Uterus (tissue), 3 donors: ENCODE measurements at regions not wholly inside any gene's neighbourhood (a gene's known extent, or its start where the extent isn't known, plus 50 kb on each side); places are given as distances from the start of the nearest gene placed in this dataset.

Experiments used
- DNase-seq, 2 donors: peaks; one replicate each; pipeline ENCODE4 v3.0.0-alpha.2; 2019 to 2020
- H3K27ac ChIP-seq, 2 donors: fragments of 200-600 bp; sonication (generic); 1 replicate in 1 of 2; 2 replicates in 1 of 2; pipeline ENCODE4 v1.5.1; 2016 to 2018
- H3K27me3 ChIP-seq, 2 donors: fragments of 200-600 bp; sonication (generic); one replicate each; pipeline ENCODE4 v1.5.1; 2018 to 2019; ENCODE audit warnings: control low read depth in 1 of 2
- H3K36me3 ChIP-seq, 2 donors: fragments of 200-600 bp; sonication (generic); one replicate each; pipeline ENCODE4 v1.5.1; 2019; ENCODE audit warnings: control low read depth in 1 of 2
- H3K4me1 ChIP-seq, 2 donors: fragments of 200-600 bp; sonication (generic); one replicate each; pipeline ENCODE4 v1.5.1; 2018 to 2019; ENCODE audit warnings: control low read depth in 1 of 2
- H3K4me3 ChIP-seq, 2 donors: fragments of 200-600 bp; sonication (generic); 1 replicate in 1 of 2; 2 replicates in 1 of 2; pipeline ENCODE4 v1.5.1; 2018 to 2019; ENCODE audit warnings: mild to moderate bottlenecking in 1 of 2
- H3K9me3 ChIP-seq, 2 donors: fragments of 200-600 bp; sonication (generic); one replicate each; pipeline ENCODE4 v1.5.1; 2019; ENCODE audit warnings: control low read depth in 1 of 2
- POLR2A ChIP-seq, 2 donors: fragments of 450-650 bp; IDR thresholded peaks; one replicate each; pipeline ENCODE4 v1.6.1; 2016; ENCODE audit warnings: antibody characterized with exemption in 2 of 2, mild to moderate bottlenecking in 1 of 2, moderate library complexity in 1 of 2
- intact Hi-C: fragments of 100-400 bp; cut with DNase I; formaldehyde crosslinking; loops from one replicate; pipeline ENCODE4 v1.15.1; 2023; ENCODE audit warnings: low total_unique reads
- TF ChIP-seq, protein P1 (sequence below), 4 experiments: fragments of 200-600 bp in 2 of 4; fragments of 450-650 bp in 2 of 4; sonication (generic) in 2 of 4; IDR thresholded peaks; one replicate each; pipeline ENCODE4 v1.5.1; 2016 to 2019; ENCODE audit warnings: antibody characterized with exemption in 4 of 4, mild to moderate bottlenecking in 2 of 4, moderate library complexity in 1 of 4
- donor health status: DM: yes; HTN: yes; CAD: no.

DNA sequence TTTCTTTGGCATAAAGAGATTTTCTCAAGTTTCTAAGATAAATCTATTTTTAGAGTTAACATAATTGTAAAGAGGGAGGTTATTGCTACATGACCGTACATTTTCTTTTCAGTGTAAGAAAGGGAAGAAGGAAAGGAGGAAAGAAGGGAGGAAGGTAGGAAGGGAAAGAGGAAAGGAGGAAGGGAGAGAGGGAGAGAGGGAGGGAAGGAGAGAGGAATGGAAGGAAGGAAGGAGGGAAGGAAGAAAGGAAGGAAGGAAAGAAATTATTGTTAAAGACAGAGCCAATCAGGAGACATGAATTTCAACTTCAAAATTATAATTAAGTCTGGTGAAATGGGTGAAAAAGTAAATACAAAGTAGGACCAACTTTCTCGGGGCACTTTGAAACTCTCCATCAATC lies 197.6 kb downstream of the SNCA start:
- no peak for TF ChIP-seq POLR2A (IDR thresholded peaks at IDR 0.05)
- TF ChIP-seq, protein P1, sequence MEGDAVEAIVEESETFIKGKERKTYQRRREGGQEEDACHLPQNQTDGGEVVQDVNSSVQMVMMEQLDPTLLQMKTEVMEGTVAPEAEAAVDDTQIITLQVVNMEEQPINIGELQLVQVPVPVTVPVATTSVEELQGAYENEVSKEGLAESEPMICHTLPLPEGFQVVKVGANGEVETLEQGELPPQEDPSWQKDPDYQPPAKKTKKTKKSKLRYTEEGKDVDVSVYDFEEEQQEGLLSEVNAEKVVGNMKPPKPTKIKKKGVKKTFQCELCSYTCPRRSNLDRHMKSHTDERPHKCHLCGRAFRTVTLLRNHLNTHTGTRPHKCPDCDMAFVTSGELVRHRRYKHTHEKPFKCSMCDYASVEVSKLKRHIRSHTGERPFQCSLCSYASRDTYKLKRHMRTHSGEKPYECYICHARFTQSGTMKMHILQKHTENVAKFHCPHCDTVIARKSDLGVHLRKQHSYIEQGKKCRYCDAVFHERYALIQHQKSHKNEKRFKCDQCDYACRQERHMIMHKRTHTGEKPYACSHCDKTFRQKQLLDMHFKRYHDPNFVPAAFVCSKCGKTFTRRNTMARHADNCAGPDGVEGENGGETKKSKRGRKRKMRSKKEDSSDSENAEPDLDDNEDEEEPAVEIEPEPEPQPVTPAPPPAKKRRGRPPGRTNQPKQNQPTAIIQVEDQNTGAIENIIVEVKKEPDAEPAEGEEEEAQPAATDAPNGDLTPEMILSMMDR (IDR thresholded peaks at IDR 0.05) = no peak
- intact Hi-C loops = no loop called here
- H3K4me3 ChIP-seq = no peak overlapping the region
- H3K4me1 ChIP-seq = no peaks in the 10 kb centered on the region
- no peaks in the 10 kb centered on the region for H3K9me3 ChIP-seq
- no peak overlapping the region for H3K27ac ChIP-seq
- H3K36me3 ChIP-seq = no peaks in the 10 kb centered on the region
- DNase-seq = no peak
- no peaks in the 10 kb centered on the region for H3K27me3 ChIP-seq

DNA sequence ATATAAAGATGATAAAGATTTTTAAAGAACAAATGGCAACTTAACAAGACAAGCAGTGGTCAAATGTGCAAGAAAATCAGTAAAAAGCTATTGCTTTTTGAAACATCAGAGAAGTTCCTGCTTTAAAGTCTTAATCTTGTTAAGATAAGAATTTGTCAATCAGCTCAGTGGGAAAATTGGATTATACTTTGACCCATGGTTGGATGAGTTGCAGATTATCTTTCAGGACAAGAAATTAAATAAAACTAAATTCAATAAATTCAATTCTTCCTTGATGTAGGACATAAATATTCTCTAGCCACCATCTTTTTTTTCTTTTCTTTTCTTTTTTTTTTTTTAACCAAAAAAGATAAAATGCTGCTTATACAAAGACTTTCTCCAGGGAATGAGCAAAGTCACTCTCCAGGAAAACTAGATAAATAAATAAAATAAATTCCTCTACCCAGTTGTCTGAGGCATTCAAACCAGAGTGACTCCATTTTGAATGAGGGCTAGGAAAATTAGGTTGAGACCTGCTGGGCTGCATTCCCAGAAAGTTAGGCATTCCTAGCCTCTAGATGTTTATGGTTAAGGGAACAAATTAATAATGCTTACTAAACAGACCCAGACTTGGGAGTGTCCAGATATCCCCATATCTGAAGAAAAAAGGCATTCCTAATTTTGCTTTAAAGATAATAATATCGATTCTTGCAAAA lies 211.2 kb downstream of the SNCA start:
- TF ChIP-seq, protein P1 (IDR thresholded peaks at IDR 0.05) = no peak
- no peak for TF ChIP-seq POLR2A (IDR thresholded peaks at IDR 0.05)
- no peak overlapping the region for H3K4me3 ChIP-seq
- no peaks in the 10 kb centered on the region for H3K9me3 ChIP-seq
- intact Hi-C loops = no loop called here
- no peak overlapping the region for H3K27ac ChIP-seq
- DNase-seq = no peak
- H3K36me3 ChIP-seq = no peaks in the 10 kb centered on the region
- no peaks in the 10 kb centered on the region for H3K4me1 ChIP-seq
- no peaks in the 10 kb centered on the region for H3K27me3 ChIP-seq

DNA sequence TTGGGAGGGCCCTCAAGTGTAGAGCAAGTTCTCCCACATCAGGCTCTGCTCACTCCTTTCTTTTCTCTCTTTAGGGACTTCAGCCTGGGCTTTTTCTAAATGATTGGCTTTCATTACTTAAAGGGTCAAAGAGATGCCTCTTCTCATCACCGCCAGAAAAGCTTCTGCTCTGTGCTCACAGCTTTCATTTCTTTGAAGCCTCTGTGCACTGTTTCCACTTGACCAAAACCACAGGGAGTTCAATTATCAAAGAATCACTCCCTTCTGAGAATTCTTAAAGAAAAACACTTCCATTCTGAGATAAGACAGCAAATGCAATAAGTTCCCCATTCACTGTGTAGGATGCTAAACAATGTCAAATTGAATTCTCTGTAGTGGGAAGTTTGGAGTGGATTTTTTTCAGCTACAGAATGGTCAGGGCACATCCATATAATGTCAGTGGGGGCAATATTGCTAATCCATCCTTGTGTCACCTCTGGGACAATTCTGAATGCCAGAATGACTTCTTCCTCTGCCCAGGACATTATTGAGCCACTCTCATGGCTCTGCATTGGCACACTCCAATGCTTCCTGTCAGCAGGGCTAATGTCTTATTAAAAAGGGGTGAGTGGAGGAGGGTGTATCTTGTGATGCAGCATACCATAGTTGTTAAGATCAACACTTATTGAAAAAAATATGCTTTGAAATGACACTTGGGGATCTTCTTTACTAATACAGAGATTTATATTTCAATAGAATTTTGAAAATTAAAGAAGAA lies 217.6 kb downstream of the SNCA start:
- no peaks in the 10 kb centered on the region for H3K9me3 ChIP-seq
- no peak overlapping the region for H3K27ac ChIP-seq
- H3K4me1 ChIP-seq = no peaks in the 10 kb centered on the region
- H3K36me3 ChIP-seq = no peaks in the 10 kb centered on the region
- TF ChIP-seq, protein P1 (IDR thresholded peaks at IDR 0.05) = no peak
- TF ChIP-seq POLR2A (IDR thresholded peaks at IDR 0.05) = no peak
- no peaks in the 10 kb centered on the region for H3K27me3 ChIP-seq
- no peak for DNase-seq
- no peak overlapping the region for H3K4me3 ChIP-seq
- intact Hi-C loops = no loop called here

DNA sequence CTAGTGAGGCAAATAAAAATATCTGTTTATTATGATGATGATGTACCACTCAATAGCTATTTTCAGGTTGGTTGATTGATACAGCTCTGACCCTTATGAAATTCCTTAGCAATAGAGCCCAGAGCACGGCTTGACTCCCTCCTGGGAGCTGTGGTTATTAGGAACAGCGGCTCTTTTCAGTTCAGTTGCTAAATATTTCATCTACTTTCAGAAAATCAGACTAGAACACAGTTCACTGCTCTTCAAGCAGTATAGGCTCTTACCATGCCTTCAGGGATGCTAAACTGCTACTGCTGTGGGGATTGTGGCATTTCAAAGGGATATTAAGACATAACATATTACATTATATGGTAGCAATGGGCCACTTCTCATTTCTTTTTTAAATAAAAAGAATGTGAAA lies 218.8 kb downstream of the SNCA start:
- H3K4me1 ChIP-seq = no peaks in the 10 kb centered on the region
- DNase-seq = no peak
- no peak overlapping the region for H3K4me3 ChIP-seq
- H3K27me3 ChIP-seq = no peaks in the 10 kb centered on the region
- TF ChIP-seq, protein P1 (IDR thresholded peaks at IDR 0.05) = no peak
- TF ChIP-seq POLR2A (IDR thresholded peaks at IDR 0.05) = no peak
- H3K9me3 ChIP-seq = no peaks in the 10 kb centered on the region
- intact Hi-C loops = no loop called here
- H3K36me3 ChIP-seq = no peaks in the 10 kb centered on the region
- no peak overlapping the region for H3K27ac ChIP-seq

DNA sequence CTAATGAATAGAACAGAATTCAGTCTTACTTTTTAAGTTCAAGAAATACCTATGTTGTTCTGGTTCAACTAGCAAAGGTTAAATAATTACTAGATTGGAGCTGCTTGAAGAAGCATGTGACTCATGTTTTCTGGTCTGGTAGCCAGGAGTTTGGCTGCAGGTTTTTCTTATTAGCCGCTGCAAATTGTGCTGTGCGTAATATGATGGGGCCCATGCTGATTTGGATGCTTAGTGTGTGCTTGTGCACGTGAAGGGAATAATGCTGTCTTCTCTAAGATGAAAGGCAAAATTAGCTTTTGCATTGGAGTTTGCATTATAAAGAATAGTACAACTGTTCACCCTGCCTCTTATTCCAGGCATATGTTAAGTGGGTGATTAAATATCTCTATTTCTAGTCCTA lies 219.6 kb downstream of the SNCA start:
- no peaks in the 10 kb centered on the region for H3K4me1 ChIP-seq
- TF ChIP-seq, protein P1 (IDR thresholded peaks at IDR 0.05) = no peak
- no peak for TF ChIP-seq POLR2A (IDR thresholded peaks at IDR 0.05)
- no peaks in the 10 kb centered on the region for H3K36me3 ChIP-seq
- no peak for DNase-seq
- intact Hi-C loops = no loop called here
- H3K4me3 ChIP-seq = no peak overlapping the region
- no peak overlapping the region for H3K27ac ChIP-seq
- H3K9me3 ChIP-seq = no peaks in the 10 kb centered on the region
- H3K27me3 ChIP-seq = no peaks in the 10 kb centered on the region
